ENCODE measurements at regions not wholly inside any gene's neighbourhood (a gene's known extent, or its start where the extent isn't known, plus 50 kb on each side); places are given as distances from the start of the nearest gene placed in this dataset.

GRCh38 chr4:27916452-27917184, 1056.0 kb downstream of the STIM2 start:
- no peak overlapping the region for H3K4me3 ChIP-seq (ENCODE audit: low read depth, low read length)
- TF ChIP-seq CTCF (IDR thresholded peaks at IDR 0.05; ENCODE audit: borderline replicate concordance, insufficient read depth, low read depth, low read length) = no peak

- no peak for TF ChIP-seq CTCF (IDR thresholded peaks at IDR 0.05; ENCODE audit: borderline replicate concordance, insufficient read depth, low read depth, low read length)
- no peak overlapping the region for H3K4me3 ChIP-seq (ENCODE audit: low read depth, low read length)
These were observed 1056.7 kb downstream of the STIM2 start for GRCh38 chr4:27917381-27917780.

GRCh38 chr4:27921231-27921630, 1060.6 kb downstream of the STIM2 start:
- no peak for TF ChIP-seq CTCF (IDR thresholded peaks at IDR 0.05; ENCODE audit: borderline replicate concordance, insufficient read depth, low read depth, low read length)
- H3K4me3 ChIP-seq (ENCODE audit: low read depth, low read length) = no peak overlapping the region

- TF ChIP-seq CTCF (IDR thresholded peaks at IDR 0.05; ENCODE audit: borderline replicate concordance, insufficient read depth, low read depth, low read length) = no peak
- no peak overlapping the region for H3K4me3 ChIP-seq (ENCODE audit: low read depth, low read length)
These were observed 1068.3 kb downstream of the STIM2 start for GRCh38 chr4:27928761-27929540.

GRCh38 chr4:27930291-27930690, 1069.7 kb downstream of the STIM2 start:
- TF ChIP-seq CTCF (IDR thresholded peaks at IDR 0.05; ENCODE audit: borderline replicate concordance, insufficient read depth, low read depth, low read length) = no peak
- H3K4me3 ChIP-seq (ENCODE audit: low read depth, low read length) = no peak overlapping the region

GRCh38 chr4:27930976-27931375, 1070.3 kb downstream of the STIM2 start:
- no peak for TF ChIP-seq CTCF (IDR thresholded peaks at IDR 0.05; ENCODE audit: borderline replicate concordance, insufficient read depth, low read depth, low read length)
- no peak overlapping the region for H3K4me3 ChIP-seq (ENCODE audit: low read depth, low read length)

- H3K4me3 ChIP-seq (ENCODE audit: low read depth, low read length) = no peak overlapping the region
- no peak for TF ChIP-seq CTCF (IDR thresholded peaks at IDR 0.05; ENCODE audit: borderline replicate concordance, insufficient read depth, low read depth, low read length)
These were observed 1070.9 kb downstream of the STIM2 start for GRCh38 chr4:27931584-27931983.
